ENCODE measurements at regions not wholly inside any gene's neighbourhood (a gene's known extent, or its start where the extent isn't known, plus 50 kb on each side); places are given as distances from the start of the nearest gene placed in this dataset.

DNA sequence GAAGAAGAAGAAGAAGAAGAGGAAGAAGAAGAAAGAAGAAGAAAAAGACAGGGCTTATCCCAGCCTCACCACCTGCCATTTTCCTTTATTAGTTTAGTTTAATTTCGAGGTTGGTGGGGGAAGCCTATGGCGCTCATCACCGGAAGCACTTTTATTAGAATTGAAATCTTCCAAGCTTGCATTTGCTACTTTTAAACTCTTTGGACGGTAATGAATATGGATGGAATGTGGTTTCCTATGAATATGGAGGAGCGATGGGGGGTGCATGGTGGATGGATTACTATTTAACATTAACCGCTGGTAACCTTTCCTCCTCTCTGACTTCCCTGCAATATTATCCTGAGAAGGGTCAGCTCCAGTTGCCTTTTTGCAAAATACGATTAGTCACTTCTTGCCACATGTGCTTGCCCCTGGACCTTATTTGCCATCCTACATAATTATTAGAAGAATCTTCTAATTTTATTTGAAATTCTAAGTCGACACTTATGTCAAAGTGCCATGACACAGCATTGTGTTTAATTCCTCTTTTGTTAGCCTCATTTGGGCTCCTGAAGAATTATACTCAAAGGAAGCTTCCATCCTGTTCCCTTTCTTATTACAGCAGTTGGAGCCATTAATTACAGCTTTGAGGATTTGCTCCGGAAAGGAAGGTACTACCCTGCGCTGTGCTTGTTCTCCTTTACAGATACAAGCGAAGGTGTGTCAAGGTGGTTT, 424.5 kb downstream of the VRK1 start:
- no peak for TF ChIP-seq MYC (IDR thresholded peaks at IDR 0.05; ENCODE audit: low read depth, low read length)
- TF ChIP-seq POLR2A (IDR thresholded peaks at IDR 0.05; ENCODE audit: extremely low read depth, insufficient read length): no peak
- TF ChIP-seq, protein P1, sequence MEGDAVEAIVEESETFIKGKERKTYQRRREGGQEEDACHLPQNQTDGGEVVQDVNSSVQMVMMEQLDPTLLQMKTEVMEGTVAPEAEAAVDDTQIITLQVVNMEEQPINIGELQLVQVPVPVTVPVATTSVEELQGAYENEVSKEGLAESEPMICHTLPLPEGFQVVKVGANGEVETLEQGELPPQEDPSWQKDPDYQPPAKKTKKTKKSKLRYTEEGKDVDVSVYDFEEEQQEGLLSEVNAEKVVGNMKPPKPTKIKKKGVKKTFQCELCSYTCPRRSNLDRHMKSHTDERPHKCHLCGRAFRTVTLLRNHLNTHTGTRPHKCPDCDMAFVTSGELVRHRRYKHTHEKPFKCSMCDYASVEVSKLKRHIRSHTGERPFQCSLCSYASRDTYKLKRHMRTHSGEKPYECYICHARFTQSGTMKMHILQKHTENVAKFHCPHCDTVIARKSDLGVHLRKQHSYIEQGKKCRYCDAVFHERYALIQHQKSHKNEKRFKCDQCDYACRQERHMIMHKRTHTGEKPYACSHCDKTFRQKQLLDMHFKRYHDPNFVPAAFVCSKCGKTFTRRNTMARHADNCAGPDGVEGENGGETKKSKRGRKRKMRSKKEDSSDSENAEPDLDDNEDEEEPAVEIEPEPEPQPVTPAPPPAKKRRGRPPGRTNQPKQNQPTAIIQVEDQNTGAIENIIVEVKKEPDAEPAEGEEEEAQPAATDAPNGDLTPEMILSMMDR (IDR thresholded peaks at IDR 0.05; ENCODE audit: low read depth, low read length): no peak
- TF ChIP-seq, protein P2, sequence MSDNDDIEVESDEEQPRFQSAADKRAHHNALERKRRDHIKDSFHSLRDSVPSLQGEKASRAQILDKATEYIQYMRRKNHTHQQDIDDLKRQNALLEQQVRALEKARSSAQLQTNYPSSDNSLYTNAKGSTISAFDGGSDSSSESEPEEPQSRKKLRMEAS (IDR thresholded peaks at IDR 0.05; ENCODE audit: low read depth, low read length): no peak
- no peak for DNase-seq (ENCODE audit: low read depth)
- no peak overlapping the region for H3K4me3 ChIP-seq (ENCODE audit: low read depth, low read length)

DNA sequence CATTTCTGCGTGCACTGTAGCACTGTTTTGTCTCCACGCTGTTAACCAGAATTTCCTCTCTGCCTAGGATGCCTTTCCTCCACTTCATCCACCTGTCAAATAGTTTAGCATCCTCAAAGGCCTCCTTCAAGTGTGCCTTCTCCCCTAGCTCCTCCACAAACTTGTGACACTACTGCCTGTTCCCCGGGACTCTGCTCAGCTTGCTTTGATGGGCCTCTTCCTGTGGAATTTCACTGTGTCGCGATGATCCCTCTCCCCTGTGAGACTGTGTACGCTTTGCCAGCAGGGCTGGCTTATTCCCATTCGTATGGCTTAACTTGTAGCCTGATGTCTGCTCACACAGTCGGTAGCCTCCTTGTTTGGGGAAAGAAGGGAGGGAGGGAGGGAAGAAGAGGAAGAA, 426.8 kb downstream of the VRK1 start:
- no peak for TF ChIP-seq POLR2A (IDR thresholded peaks at IDR 0.05; ENCODE audit: extremely low read depth, insufficient read length)
- TF ChIP-seq, protein P2 (IDR thresholded peaks at IDR 0.05; ENCODE audit: low read depth, low read length): no peak
- TF ChIP-seq MYC (IDR thresholded peaks at IDR 0.05; ENCODE audit: low read depth, low read length): no peak
- TF ChIP-seq, protein P1 (IDR thresholded peaks at IDR 0.05; ENCODE audit: low read depth, low read length): no peak
- no peak for DNase-seq (ENCODE audit: low read depth)
- no peak overlapping the region for H3K4me3 ChIP-seq (ENCODE audit: low read depth, low read length)

DNA sequence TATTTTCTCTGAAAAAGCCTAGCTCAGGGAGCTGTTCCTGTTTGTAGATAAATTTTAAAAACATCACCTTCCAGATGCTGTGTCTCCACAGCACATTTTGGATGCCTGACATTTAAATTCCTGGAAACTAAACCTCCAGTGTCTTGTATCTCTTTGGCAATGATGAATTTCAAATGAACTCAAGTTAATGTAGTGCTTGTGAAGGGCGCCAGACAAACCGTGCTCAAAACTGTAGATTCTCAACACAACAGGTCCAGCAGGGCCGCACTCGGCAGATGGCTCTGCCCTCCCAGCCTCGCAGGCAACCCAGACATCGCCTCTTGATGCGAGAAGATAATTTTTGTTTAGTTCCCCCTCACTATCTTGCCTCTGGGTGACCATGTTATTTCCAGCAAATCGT, 432.9 kb downstream of the VRK1 start:
- no peak overlapping the region for H3K4me3 ChIP-seq (ENCODE audit: low read depth, low read length)
- no peak for DNase-seq (ENCODE audit: low read depth)
- TF ChIP-seq MYC (IDR thresholded peaks at IDR 0.05; ENCODE audit: low read depth, low read length) (no peak), POLR2A (IDR thresholded peaks at IDR 0.05; ENCODE audit: extremely low read depth, insufficient read length) (no peak)
- TF ChIP-seq, protein P1 (IDR thresholded peaks at IDR 0.05; ENCODE audit: low read depth, low read length): no peak
- TF ChIP-seq, protein P2 (IDR thresholded peaks at IDR 0.05; ENCODE audit: low read depth, low read length): no peak

DNA sequence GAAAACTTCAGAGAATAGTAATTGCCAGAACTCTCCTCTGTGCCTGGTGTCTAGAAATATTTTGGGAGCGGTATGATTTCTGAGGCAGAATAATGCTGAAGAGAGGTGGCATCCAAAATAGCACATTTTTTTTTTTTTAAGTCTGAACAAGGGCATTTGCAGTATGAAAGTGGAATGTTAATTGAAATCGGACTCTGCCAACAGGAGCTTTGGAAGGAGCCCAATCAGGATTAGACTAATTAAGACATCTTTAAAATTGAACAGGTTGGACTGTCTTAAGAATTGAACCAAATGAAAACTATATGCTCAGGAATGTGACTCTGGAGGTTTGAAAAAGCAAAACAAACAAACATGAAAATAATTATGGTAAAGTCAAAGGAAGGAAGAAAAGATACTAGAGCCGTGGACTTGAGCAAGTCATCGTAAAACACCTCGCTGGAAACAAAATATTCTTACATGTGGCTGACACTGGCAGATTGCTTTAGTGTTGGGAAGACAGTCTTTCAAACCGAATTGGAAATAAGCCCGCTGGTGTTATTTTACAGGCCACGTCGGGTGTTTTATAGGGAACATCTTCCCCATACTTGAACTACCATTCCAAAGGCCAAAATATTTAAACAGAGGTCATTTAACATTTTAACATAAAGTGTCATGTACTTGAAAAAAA, 436.3 kb downstream of the VRK1 start:
- no peak for DNase-seq (ENCODE audit: low read depth)

DNA sequence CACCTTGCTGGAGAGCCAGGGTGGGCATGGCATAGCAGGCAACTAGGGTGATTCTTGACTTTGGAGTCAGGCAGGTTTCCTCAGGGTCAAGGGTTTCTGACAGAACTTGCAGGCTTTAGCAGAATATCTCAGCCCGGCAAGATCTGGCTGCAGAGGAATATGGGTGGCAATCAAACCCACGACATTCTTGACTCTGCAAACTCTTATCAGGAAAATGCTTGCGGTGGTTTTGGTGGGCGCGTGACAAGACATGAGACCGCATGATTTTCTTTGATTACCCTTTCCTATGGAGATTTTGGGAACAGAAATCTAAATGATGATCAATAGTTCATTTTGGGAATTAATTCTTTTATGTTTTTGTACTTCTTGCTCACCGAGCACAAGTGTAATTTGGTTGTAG, 449.5 kb downstream of the VRK1 start:
- H3K4me3 ChIP-seq (ENCODE audit: low read depth, low read length): no peak overlapping the region
- TF ChIP-seq, protein P2 (IDR thresholded peaks at IDR 0.05; ENCODE audit: low read depth, low read length): no peak
- TF ChIP-seq POLR2A (IDR thresholded peaks at IDR 0.05; ENCODE audit: extremely low read depth, insufficient read length) (no peak), MYC (IDR thresholded peaks at IDR 0.05; ENCODE audit: low read depth, low read length) (no peak)
- TF ChIP-seq, protein P1 (IDR thresholded peaks at IDR 0.05; ENCODE audit: low read depth, low read length): no peak
- no peak for DNase-seq (ENCODE audit: low read depth)

More for the DNA sequence above, 436.3 kb downstream of the VRK1 start:
- TF ChIP-seq, protein P2 (IDR thresholded peaks at IDR 0.05; ENCODE audit: low read depth, low read length): no peak
- TF ChIP-seq MYC (IDR thresholded peaks at IDR 0.05; ENCODE audit: low read depth, low read length) (no peak), POLR2A (IDR thresholded peaks at IDR 0.05; ENCODE audit: extremely low read depth, insufficient read length) (no peak)
- TF ChIP-seq, protein P1 (IDR thresholded peaks at IDR 0.05; ENCODE audit: low read depth, low read length): no peak
- no peak overlapping the region for H3K4me3 ChIP-seq (ENCODE audit: low read depth, low read length)

All from NB4 (cell line).